Hepatocyte (in vitro differentiated cells): ENCODE measurements at regions not wholly inside any gene's neighbourhood (a gene's known extent, or its start where the extent isn't known, plus 50 kb on each side); places are given as distances from the start of the nearest gene placed in this dataset.

Experiments
- DNase-seq: peaks from one replicate; pipeline ENCODE4 v3.0.0-alpha.2; 2016; ENCODE audit warnings: low spot score
- H2AFZ ChIP-seq: fragments of 200-600 bp; sonication (generic); 2 replicates; pipeline ENCODE4 v1.6.0; 2016; ENCODE audit warnings: antibody characterized with exemption, mild to moderate bottlenecking
- H3K27ac ChIP-seq: fragments of 200-600 bp; sonication (generic); 2 replicates; pipeline ENCODE4 v1.5.1; 2016; ENCODE audit warnings: mild to moderate bottlenecking
- H3K27me3 ChIP-seq: fragments of 200-600 bp; sonication (generic); 2 replicates; pipeline ENCODE4 v1.6.1; 2016
- H3K36me3 ChIP-seq: fragments of 200-600 bp; sonication (generic); replicated peaks from 2 replicates; pipeline ENCODE4 v1.5.1; 2016; ENCODE audit warnings: low read depth; ENCODE audit not compliant: insufficient read depth
- H3K4me1 ChIP-seq: fragments of 200-600 bp; sonication (generic); 2 replicates; pipeline ENCODE4 v1.5.1; 2016; ENCODE audit warnings: mild to moderate bottlenecking, moderate library complexity; ENCODE audit not compliant: insufficient read depth
- H3K4me2 ChIP-seq: fragments of 200-600 bp; sonication (generic); 2 replicates; pipeline ENCODE4 v1.6.0; 2016
- H3K4me3 ChIP-seq: fragments of 200-600 bp; sonication (generic); 2 replicates; pipeline ENCODE4 v1.5.1; 2016; ENCODE audit warnings: mild to moderate bottlenecking
- H3K79me2 ChIP-seq: fragments of 200-600 bp; sonication (generic); 2 replicates; pipeline ENCODE4 v1.6.0; 2017; ENCODE audit warnings: mild to moderate bottlenecking
- H3K9me2 ChIP-seq: fragments of 200-600 bp; sonication (generic); replicated peaks from 2 replicates; pipeline ENCODE4 v1.6.0; 2017; ENCODE audit warnings: mild to moderate bottlenecking; ENCODE audit not compliant: insufficient read depth
- H3K9me3 ChIP-seq: fragments of 200-600 bp; sonication (generic); 2 replicates; pipeline ENCODE4 v1.5.1; 2016; ENCODE audit warnings: low read depth, mild to moderate bottlenecking
- H4K20me1 ChIP-seq: fragments of 200-600 bp; sonication (generic); 2 replicates; pipeline ENCODE4 v1.6.0; 2016; ENCODE audit warnings: mild to moderate bottlenecking; ENCODE audit not compliant: insufficient read depth, poor library complexity, severe bottlenecking
- CTCF ChIP-seq: fragments of 200-600 bp; sonication (generic); IDR thresholded peaks from 2 replicates; pipeline ENCODE4 v1.5.1; 2016; ENCODE audit warnings: antibody characterized with exemption, mild to moderate bottlenecking; ENCODE audit not compliant: poor library complexity
- EZH2 ChIP-seq: fragments of 200-600 bp; sonication (generic); IDR thresholded peaks from 2 replicates; pipeline ENCODE4 v1.6.1; 2016; ENCODE audit warnings: antibody characterized with exemption, mild to moderate bottlenecking, borderline replicate concordance
- EZH2phosphoT487 ChIP-seq: fragments of 200-600 bp; sonication (generic); IDR thresholded peaks from one replicate; pipeline ENCODE4 v1.6.1; 2018; ENCODE audit warnings: antibody characterized with exemption, mild to moderate bottlenecking, low read depth, moderate library complexity; ENCODE audit not compliant: unreplicated experiment, severe bottlenecking
- WGBS: methylation state at CpG from one replicate; pipeline ENCODE4 v1.1.6; 2016; ENCODE audit warnings: low lambda C conversion rate; ENCODE audit errors: missing lambda C conversion rate; 5-methylcytosine and 5-hydroxymethylcytosine counted together

GRCh38 chr18:22509423-22509822 is 91.7 kb upstream of the CTAGE1 start:
- no peak overlapping the region for H3K4me3 ChIP-seq
- no peaks in the 10 kb centered on the region for H3K9me2 ChIP-seq
- no peak for DNase-seq
- H3K79me2 ChIP-seq, result no peaks in the 10 kb centered on the region
- H3K36me3 ChIP-seq, result no peaks in the 10 kb centered on the region
- H4K20me1 ChIP-seq, result no peaks in the 10 kb centered on the region
- TF ChIP-seq EZH2phosphoT487 (no peak), CTCF (no peak), EZH2 (no peak)
- H3K9me3 ChIP-seq, result no peaks in the 10 kb centered on the region
- H2AFZ ChIP-seq, result no peak overlapping the region
- H3K4me2 ChIP-seq, result no peak overlapping the region
- H3K27me3 ChIP-seq, result no peaks in the 10 kb centered on the region
- 0% methylated on average over 1 of the region's 1 CpG for WGBS
- peaks cover 4% of the 10 kb centered on the region for H3K4me1 ChIP-seq
- H3K27ac ChIP-seq, result no peak overlapping the region

- H3K4me1 ChIP-seq, result no peaks in the 10 kb centered on the region
- H3K4me2 ChIP-seq, result no peak overlapping the region
- H3K9me3 ChIP-seq, result no peaks in the 10 kb centered on the region
- no peaks in the 10 kb centered on the region for H3K9me2 ChIP-seq
- no peak for TF ChIP-seq EZH2phosphoT487
- no peak for TF ChIP-seq EZH2
- no peak for TF ChIP-seq CTCF
- no peaks in the 10 kb centered on the region for H4K20me1 ChIP-seq
- H3K36me3 ChIP-seq, result no peaks in the 10 kb centered on the region
- H3K27me3 ChIP-seq, result no peaks in the 10 kb centered on the region
- peak overlapping the region; percentile 61 for H3K27ac ChIP-seq
- 62% methylated on average over 1 of the region's 1 CpG for WGBS
- DNase-seq, result no peak
- H3K4me3 ChIP-seq, result no peak overlapping the region
- H3K79me2 ChIP-seq, result no peaks in the 10 kb centered on the region
- no peak overlapping the region for H2AFZ ChIP-seq
Measured at GRCh38 chr18:22510697-22511096, 93.0 kb upstream of the CTAGE1 start.

GRCh38 chr18:22513721-22514481 is 96.2 kb upstream of the CTAGE1 start:
- Histone ChIP-seq H3K36me3 (no peaks in the 10 kb centered on the region), H3K79me2 (no peaks in the 10 kb centered on the region), H3K27me3 (no peaks in the 10 kb centered on the region), H2AFZ (no peak overlapping the region), H3K27ac (no peak overlapping the region), H3K4me2 (no peak overlapping the region), H3K4me3 (no peak overlapping the region), H3K9me3 (no peaks in the 10 kb centered on the region), H3K4me1 (peaks cover 6% of the 10 kb centered on the region), H3K9me2 (no peaks in the 10 kb centered on the region), H4K20me1 (no peaks in the 10 kb centered on the region)
- no peak for DNase-seq
- WGBS, result 95% methylated on average over 4 of the region's 4 CpGs
- TF ChIP-seq EZH2phosphoT487, result no peak
- TF ChIP-seq CTCF, result no peak
- no peak for TF ChIP-seq EZH2
